HG02884 (cell line): ENCODE measurements at regions not wholly inside any gene's neighbourhood (a gene's known extent, or its start where the extent isn't known, plus 50 kb on each side); places are given as distances from the start of the nearest gene placed in this dataset.

Experiments
- ATAC-seq: cut with Tn5 transposase; IDR thresholded peaks from one replicate; pipeline ENCODE4 v1.9.1; 2021; ENCODE audit warnings: mild to moderate bottlenecking, moderate library complexity; ENCODE audit not compliant: unreplicated experiment

- no peak for ATAC-seq
Observed at GRCh38 chr6:165805067-165805555, 142.1 kb upstream of the PDE10A start.

GRCh38 chr6:165804331-165805066 is 141.5 kb upstream of the PDE10A start:
- ATAC-seq: no peak

GRCh38 chr6:165800337-165800736 is 137.3 kb upstream of the PDE10A start:
- no peak for ATAC-seq

GRCh38 chr6:165799391-165800153 is 136.5 kb upstream of the PDE10A start:
- no peak for ATAC-seq

- no peak for ATAC-seq
Observed at GRCh38 chr6:165798991-165799390, 135.9 kb upstream of the PDE10A start.

GRCh38 chr6:165794179-165794601 is 131.1 kb upstream of the PDE10A start:
- ATAC-seq: no peak

GRCh38 chr6:165793287-165793825 is 130.3 kb upstream of the PDE10A start:
- no peak for ATAC-seq

GRCh38 chr6:165791876-165792437 is 128.9 kb upstream of the PDE10A start:
- no peak for ATAC-seq

GRCh38 chr6:165791306-165791705 is 128.3 kb upstream of the PDE10A start:
- ATAC-seq: no peak

GRCh38 chr6:165782812-165783211 is 119.8 kb upstream of the PDE10A start:
- ATAC-seq: no peak

GRCh38 chr6:165782134-165782533 is 119.1 kb upstream of the PDE10A start:
- ATAC-seq: no peak

- ATAC-seq: no peak
Observed at GRCh38 chr6:165777680-165778079, 114.6 kb upstream of the PDE10A start.

- ATAC-seq: no peak
Observed at GRCh38 chr6:165776691-165777090, 113.7 kb upstream of the PDE10A start.

GRCh38 chr6:165775721-165776120 is 112.7 kb upstream of the PDE10A start:
- no peak for ATAC-seq

- no peak for ATAC-seq
Observed at GRCh38 chr6:165774903-165775601, 112.0 kb upstream of the PDE10A start.

- ATAC-seq: no peak
Observed at GRCh38 chr6:165770397-165771082, 107.5 kb upstream of the PDE10A start.

- ATAC-seq: no peak
Observed at GRCh38 chr6:165769884-165770283, 106.8 kb upstream of the PDE10A start.

- no peak for ATAC-seq
Observed at GRCh38 chr6:165769401-165769800, 106.4 kb upstream of the PDE10A start.

GRCh38 chr6:165768961-165769360 is 105.9 kb upstream of the PDE10A start:
- ATAC-seq: no peak

GRCh38 chr6:165767228-165767627 is 104.2 kb upstream of the PDE10A start:
- no peak for ATAC-seq
